ENCODE measurements at regions not wholly inside any gene's neighbourhood (a gene's known extent, or its start where the extent isn't known, plus 50 kb on each side); places are given as distances from the start of the nearest gene placed in this dataset.

DNA sequence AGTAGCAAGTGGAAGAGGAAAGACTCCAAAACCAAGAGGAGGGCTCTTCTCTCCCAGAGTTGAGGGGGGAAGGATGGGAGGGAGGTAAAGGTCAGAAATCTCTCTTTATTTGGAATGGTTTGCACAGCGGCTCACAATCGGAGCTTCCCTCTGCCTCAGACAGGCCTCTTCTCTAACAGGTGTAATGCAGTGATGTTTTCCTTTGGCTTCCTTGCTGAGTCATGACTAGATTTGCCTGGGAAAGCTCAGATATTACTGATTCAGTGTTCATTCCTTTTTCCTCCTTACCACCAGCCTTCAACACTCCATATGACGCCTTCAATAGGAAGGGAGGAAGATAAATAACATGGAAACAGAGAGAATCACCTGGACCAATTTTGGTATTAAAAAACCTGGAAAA lies 136.6 kb downstream of the RNF152 start:
- no peak overlapping the region for H3K27ac ChIP-seq
- H3K4me3 ChIP-seq: no peak overlapping the region
- H3K9me3 ChIP-seq: no peaks in the 10 kb centered on the region
- DNase-seq: no peak
- 69 to 76% (median 73%) methylated on average over 3 of the region's 3 CpGs for WGBS, 3 donors
- no peaks in the 10 kb centered on the region for H3K27me3 ChIP-seq
- TF ChIP-seq POLR2A (IDR thresholded peaks at IDR 0.05) (no peak), EP300 (IDR thresholded peaks at IDR 0.05) (no peak)
- TF ChIP-seq, protein P1, sequence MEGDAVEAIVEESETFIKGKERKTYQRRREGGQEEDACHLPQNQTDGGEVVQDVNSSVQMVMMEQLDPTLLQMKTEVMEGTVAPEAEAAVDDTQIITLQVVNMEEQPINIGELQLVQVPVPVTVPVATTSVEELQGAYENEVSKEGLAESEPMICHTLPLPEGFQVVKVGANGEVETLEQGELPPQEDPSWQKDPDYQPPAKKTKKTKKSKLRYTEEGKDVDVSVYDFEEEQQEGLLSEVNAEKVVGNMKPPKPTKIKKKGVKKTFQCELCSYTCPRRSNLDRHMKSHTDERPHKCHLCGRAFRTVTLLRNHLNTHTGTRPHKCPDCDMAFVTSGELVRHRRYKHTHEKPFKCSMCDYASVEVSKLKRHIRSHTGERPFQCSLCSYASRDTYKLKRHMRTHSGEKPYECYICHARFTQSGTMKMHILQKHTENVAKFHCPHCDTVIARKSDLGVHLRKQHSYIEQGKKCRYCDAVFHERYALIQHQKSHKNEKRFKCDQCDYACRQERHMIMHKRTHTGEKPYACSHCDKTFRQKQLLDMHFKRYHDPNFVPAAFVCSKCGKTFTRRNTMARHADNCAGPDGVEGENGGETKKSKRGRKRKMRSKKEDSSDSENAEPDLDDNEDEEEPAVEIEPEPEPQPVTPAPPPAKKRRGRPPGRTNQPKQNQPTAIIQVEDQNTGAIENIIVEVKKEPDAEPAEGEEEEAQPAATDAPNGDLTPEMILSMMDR (IDR thresholded peaks at IDR 0.05): no peak
- H3K4me1 ChIP-seq (ENCODE audit: insufficient read depth): peaks cover 2% of the 10 kb centered on the region
- no peaks in the 10 kb centered on the region for H3K36me3 ChIP-seq
- intact Hi-C loops (cut with DNase I): no loop called here

DNA sequence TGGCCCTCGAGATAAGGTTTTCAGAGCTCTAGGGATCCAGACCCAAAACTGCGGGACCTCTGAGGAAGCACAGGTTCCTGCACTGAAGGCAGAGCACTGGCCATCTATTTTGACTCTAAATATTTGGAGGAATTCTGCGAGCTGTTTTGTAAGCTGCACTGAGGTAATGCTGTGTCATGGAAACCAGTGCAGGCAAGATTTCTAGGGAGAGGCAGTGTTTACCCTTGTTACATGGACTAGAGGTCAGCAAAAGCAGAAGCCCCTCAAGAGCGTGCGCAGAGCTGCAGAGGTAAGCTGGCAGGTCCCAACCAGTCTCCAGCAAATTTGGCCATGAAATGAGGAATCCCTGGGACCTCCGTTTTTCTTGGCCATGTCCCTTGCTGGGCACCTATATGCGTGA lies 137.3 kb downstream of the RNF152 start:
- no peak for TF ChIP-seq EP300 (IDR thresholded peaks at IDR 0.05)
- no peak for TF ChIP-seq POLR2A (IDR thresholded peaks at IDR 0.05)
- TF ChIP-seq, protein P1 (IDR thresholded peaks at IDR 0.05): no peak
- intact Hi-C loops (cut with DNase I): no loop called here
- Histone ChIP-seq H3K27ac (no peak overlapping the region), H3K9me3 (no peaks in the 10 kb centered on the region), H3K27me3 (no peaks in the 10 kb centered on the region), H3K36me3 (no peaks in the 10 kb centered on the region), H3K4me3 (no peak overlapping the region), H3K4me1 (ENCODE audit: insufficient read depth) (peaks cover 2% of the 10 kb centered on the region)
- no peak for DNase-seq
- 38 to 67% (median 48%) methylated on average over 7 of the region's 7 CpGs for WGBS, 3 donors

DNA sequence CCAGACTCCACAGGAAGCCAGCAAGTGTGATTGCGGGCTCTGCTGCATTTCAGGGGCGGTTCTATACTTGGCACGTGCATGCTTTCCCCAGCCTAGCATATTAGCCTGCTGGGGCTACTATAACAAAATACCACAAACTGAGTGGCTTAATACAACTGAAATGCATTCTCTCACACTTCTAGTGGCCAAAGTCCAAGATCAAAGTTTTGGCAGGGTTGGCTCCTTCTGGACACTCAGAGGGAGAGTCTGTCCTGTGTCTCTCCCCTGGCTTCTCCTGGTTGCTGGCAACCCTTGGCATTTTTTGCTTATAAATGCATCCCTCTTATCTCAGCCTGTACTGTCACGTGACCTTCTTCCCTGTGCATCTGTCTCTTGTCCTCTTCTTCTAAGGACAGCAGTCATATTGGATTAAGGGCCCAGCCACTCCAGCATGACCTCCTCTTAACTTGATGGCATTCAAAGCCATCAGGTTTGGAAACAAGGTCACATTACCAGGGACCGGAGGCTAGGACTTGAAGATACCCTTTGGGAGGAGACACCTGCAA lies 138.7 kb downstream of the RNF152 start:
- no peak for TF ChIP-seq EP300 (IDR thresholded peaks at IDR 0.05)
- TF ChIP-seq POLR2A (IDR thresholded peaks at IDR 0.05): no peak
- TF ChIP-seq, protein P1 (IDR thresholded peaks at IDR 0.05): no peak
- H3K27ac ChIP-seq: no peak overlapping the region
- intact Hi-C loops (cut with DNase I): no loop called here
- DNase-seq: no peak
- H3K27me3 ChIP-seq: no peaks in the 10 kb centered on the region
- no peaks in the 10 kb centered on the region for H3K9me3 ChIP-seq
- no peaks in the 10 kb centered on the region for H3K36me3 ChIP-seq
- 89 to 93% (median 89%) methylated on average over 5 of the region's 5 CpGs for WGBS, 3 donors
- H3K4me1 ChIP-seq (ENCODE audit: insufficient read depth): peaks cover 2% of the 10 kb centered on the region
- no peak overlapping the region for H3K4me3 ChIP-seq

DNA sequence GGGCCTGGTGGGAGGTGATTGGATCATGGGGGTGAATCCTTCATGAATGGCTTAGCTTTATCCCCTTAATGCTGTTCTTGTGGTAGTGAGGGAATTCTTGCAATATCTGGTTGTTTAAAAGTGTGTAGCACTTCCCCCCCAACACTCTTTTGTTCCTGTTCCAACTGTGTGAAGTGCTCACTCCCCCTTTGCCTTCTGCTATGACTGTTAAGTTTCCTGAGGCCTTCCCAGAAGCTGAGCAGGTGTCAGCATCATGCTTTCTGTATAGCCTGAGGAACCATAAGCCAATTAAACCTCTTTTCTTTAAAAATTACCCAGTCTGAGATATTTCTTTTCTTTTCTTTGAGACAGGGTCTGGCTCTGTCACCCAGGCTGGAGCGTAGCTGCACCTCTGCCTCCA lies 139.4 kb downstream of the RNF152 start:
- Histone ChIP-seq H3K27me3 (no peaks in the 10 kb centered on the region), H3K27ac (no peak overlapping the region), H3K4me1 (ENCODE audit: insufficient read depth) (peaks cover 2% of the 10 kb centered on the region), H3K36me3 (no peaks in the 10 kb centered on the region), H3K4me3 (no peak overlapping the region), H3K9me3 (no peaks in the 10 kb centered on the region)
- intact Hi-C loops (cut with DNase I): no loop called here
- TF ChIP-seq EP300 (IDR thresholded peaks at IDR 0.05) (no peak), POLR2A (IDR thresholded peaks at IDR 0.05) (no peak)
- TF ChIP-seq, protein P1 (IDR thresholded peaks at IDR 0.05): no peak
- no peak for DNase-seq
- WGBS, 3 donors: 100% methylated on average over 1 of the region's 1 CpG

Measured in ovary (tissue), 7 donors.